Adipocyte (in vitro differentiated cells): ENCODE measurements at regions not wholly inside any gene's neighbourhood (a gene's known extent, or its start where the extent isn't known, plus 50 kb on each side); places are given as distances from the start of the nearest gene placed in this dataset.

Source experiments
- DNase-seq: peaks from one replicate; pipeline ENCODE4 v3.0.0-alpha.2; 2015; ENCODE audit warnings: low read depth
- H3K27me3 ChIP-seq: replicated peaks from 2 replicates; pipeline ENCODE4 v1.7.0; 2013; ENCODE audit warnings: mild to moderate bottlenecking, low read length, moderate library complexity; ENCODE audit not compliant: control insufficient read depth, insufficient read depth
- H3K36me3 ChIP-seq: 2 replicates; pipeline ENCODE4 v1.7.0; 2013; ENCODE audit warnings: low read length, mild to moderate bottlenecking, moderate library complexity; ENCODE audit not compliant: control insufficient read depth, insufficient read depth, severe bottlenecking
- H3K4me1 ChIP-seq: 2 replicates; pipeline ENCODE4 v1.7.0; 2013; ENCODE audit warnings: mild to moderate bottlenecking, low read length, moderate library complexity; ENCODE audit not compliant: control insufficient read depth, insufficient read depth
- H3K4me3 ChIP-seq: 2 replicates; pipeline ENCODE4 v1.7.0; 2013; ENCODE audit warnings: mild to moderate bottlenecking, low read length, moderate library complexity
- H3K9ac ChIP-seq: 2 replicates; pipeline ENCODE4 v1.7.0; 2013; ENCODE audit warnings: mild to moderate bottlenecking, low read length, moderate library complexity
- H3K9me3 ChIP-seq: 2 replicates; pipeline ENCODE4 v1.7.0; 2013; ENCODE audit warnings: mild to moderate bottlenecking, low read length, moderate library complexity; ENCODE audit not compliant: control insufficient read depth

GRCh38 chr2:59308108-59308507 lies 1067.0 kb upstream of the FANCL start:
- H3K36me3 ChIP-seq = no peaks in the 10 kb centered on the region
- H3K9me3 ChIP-seq = no peaks in the 10 kb centered on the region
- no peaks in the 10 kb centered on the region for H3K4me1 ChIP-seq
- DNase-seq = no peak
- H3K27me3 ChIP-seq = peaks cover 4% of the 10 kb centered on the region
- no peak overlapping the region for H3K4me3 ChIP-seq
- no peak overlapping the region for H3K9ac ChIP-seq

GRCh38 chr2:59307196-59307595 lies 1066.1 kb upstream of the FANCL start:
- H3K9me3 ChIP-seq = no peaks in the 10 kb centered on the region
- no peak overlapping the region for H3K4me3 ChIP-seq
- no peak overlapping the region for H3K9ac ChIP-seq
- no peak for DNase-seq
- peaks cover 4% of the 10 kb centered on the region for H3K27me3 ChIP-seq
- no peaks in the 10 kb centered on the region for H3K4me1 ChIP-seq
- no peaks in the 10 kb centered on the region for H3K36me3 ChIP-seq

GRCh38 chr2:59303272-59303671 lies 1062.1 kb upstream of the FANCL start:
- Histone ChIP-seq H3K27me3 (peaks cover 15% of the 10 kb centered on the region), H3K9me3 (no peaks in the 10 kb centered on the region), H3K4me1 (no peaks in the 10 kb centered on the region), H3K36me3 (no peaks in the 10 kb centered on the region), H3K9ac (no peak overlapping the region), H3K4me3 (no peak overlapping the region)
- DNase-seq = no peak

GRCh38 chr2:59302683-59303082 lies 1061.6 kb upstream of the FANCL start:
- Histone ChIP-seq H3K4me1 (no peaks in the 10 kb centered on the region), H3K9ac (no peak overlapping the region), H3K36me3 (no peaks in the 10 kb centered on the region), H3K4me3 (no peak overlapping the region), H3K9me3 (no peaks in the 10 kb centered on the region), H3K27me3 (peaks cover 19% of the 10 kb centered on the region)
- no peak for DNase-seq

- Histone ChIP-seq H3K4me1 (no peaks in the 10 kb centered on the region), H3K36me3 (no peaks in the 10 kb centered on the region), H3K27me3 (peaks cover 28% of the 10 kb centered on the region), H3K4me3 (no peak overlapping the region), H3K9me3 (no peaks in the 10 kb centered on the region), H3K9ac (no peak overlapping the region)
- DNase-seq = peak; percentile 92
Observed at GRCh38 chr2:59301466-59302402, 1060.6 kb upstream of the FANCL start.

GRCh38 chr2:59297816-59298215 lies 1056.7 kb upstream of the FANCL start:
- no peaks in the 10 kb centered on the region for H3K9me3 ChIP-seq
- H3K4me1 ChIP-seq = no peaks in the 10 kb centered on the region
- no peak for DNase-seq
- peaks cover 32% of the 10 kb centered on the region for H3K27me3 ChIP-seq
- H3K4me3 ChIP-seq = no peak overlapping the region
- no peaks in the 10 kb centered on the region for H3K36me3 ChIP-seq
- no peak overlapping the region for H3K9ac ChIP-seq

GRCh38 chr2:59296279-59296678 lies 1055.2 kb upstream of the FANCL start:
- H3K4me3 ChIP-seq = no peak overlapping the region
- no peaks in the 10 kb centered on the region for H3K36me3 ChIP-seq
- H3K27me3 ChIP-seq = peaks cover 31% of the 10 kb centered on the region
- H3K9me3 ChIP-seq = no peaks in the 10 kb centered on the region
- H3K4me1 ChIP-seq = no peaks in the 10 kb centered on the region
- no peak overlapping the region for H3K9ac ChIP-seq
- DNase-seq = no peak

- Histone ChIP-seq H3K9ac (no peak overlapping the region), H3K4me3 (no peak overlapping the region), H3K9me3 (no peaks in the 10 kb centered on the region), H3K36me3 (no peaks in the 10 kb centered on the region), H3K27me3 (peaks cover 28% of the 10 kb centered on the region), H3K4me1 (no peaks in the 10 kb centered on the region)
- no peak for DNase-seq
Observed at GRCh38 chr2:59295524-59296162, 1054.5 kb upstream of the FANCL start.

GRCh38 chr2:59288771-59289170 lies 1047.6 kb upstream of the FANCL start:
- no peak for DNase-seq
- no peaks in the 10 kb centered on the region for H3K4me1 ChIP-seq
- H3K4me3 ChIP-seq = no peak overlapping the region
- H3K9me3 ChIP-seq = no peaks in the 10 kb centered on the region
- H3K36me3 ChIP-seq = no peaks in the 10 kb centered on the region
- H3K9ac ChIP-seq = no peak overlapping the region
- peaks cover 2% of the 10 kb centered on the region for H3K27me3 ChIP-seq

- H3K9ac ChIP-seq = no peak overlapping the region
- no peak overlapping the region for H3K4me3 ChIP-seq
- no peaks in the 10 kb centered on the region for H3K27me3 ChIP-seq
- no peaks in the 10 kb centered on the region for H3K36me3 ChIP-seq
- H3K4me1 ChIP-seq = no peaks in the 10 kb centered on the region
- no peaks in the 10 kb centered on the region for H3K9me3 ChIP-seq
- no peak for DNase-seq
Observed at GRCh38 chr2:59282374-59283057, 1041.4 kb upstream of the FANCL start.

- Histone ChIP-seq H3K27me3 (no peaks in the 10 kb centered on the region), H3K9me3 (no peaks in the 10 kb centered on the region), H3K9ac (no peak overlapping the region), H3K36me3 (no peaks in the 10 kb centered on the region), H3K4me1 (no peaks in the 10 kb centered on the region), H3K4me3 (no peak overlapping the region)
- DNase-seq = no peak
Observed at GRCh38 chr2:59277671-59278070, 1036.5 kb upstream of the FANCL start.
